H1 (cell line): ENCODE measurements at regions not wholly inside any gene's neighbourhood (a gene's known extent, or its start where the extent isn't known, plus 50 kb on each side); places are given as distances from the start of the nearest gene placed in this dataset.

Experiments
- ATF2 ChIP-seq: IDR thresholded peaks from 2 replicates; pipeline ENCODE4 v1.6.1; 2012; ENCODE audit warnings: low read length, inconsistent platforms
- CHD7 ChIP-seq: fragments of 300-600 bp; sonication (generic); IDR thresholded peaks from 2 replicates; pipeline ENCODE4 v1.7.1; 2012; ENCODE audit warnings: low read length, moderate library complexity, mild to moderate bottlenecking, inconsistent platforms; ENCODE audit not compliant: insufficient replicate concordance
- EP300 ChIP-seq, 2 experiments: IDR thresholded peaks; 1 replicate in 1 of 2; 2 replicates in 1 of 2; pipeline ENCODE4 v1.6.1; 2011 to 2012; ENCODE audit warnings: low read depth in 2 of 2, low read length in 2 of 2, mild to moderate bottlenecking in 2 of 2, borderline replicate concordance in 1 of 2, inconsistent platforms in 1 of 2, moderate library complexity in 1 of 2
- GABPA ChIP-seq: IDR thresholded peaks from 2 replicates; pipeline ENCODE4 v1.6.1; 2011; ENCODE audit warnings: mild to moderate bottlenecking, low read length, moderate library complexity, borderline replicate concordance; ENCODE audit not compliant: insufficient read depth
- HDAC2 ChIP-seq, 2 experiments: fragments of 300-600 bp in 1 of 2; sonication (generic) in 1 of 2; IDR thresholded peaks; 2 replicates each; pipeline ENCODE4 v1.6.1; 2011 to 2012; ENCODE audit warnings: low read depth in 2 of 2, low read length in 2 of 2, mild to moderate bottlenecking in 2 of 2, moderate library complexity in 2 of 2, borderline replicate concordance in 1 of 2, inconsistent platforms in 1 of 2
- HDAC6 ChIP-seq: IDR thresholded peaks from one replicate; pipeline ENCODE4 v1.7.1; 2012; ENCODE audit warnings: low read depth, mild to moderate bottlenecking, inconsistent platforms, low read length, moderate library complexity
- RFX5 ChIP-seq: IDR thresholded peaks from 2 replicates; pipeline ENCODE4 v1.6.1; 2011; ENCODE audit warnings: low read depth, low read length, improper control_type of control experiment, borderline replicate concordance

DNA sequence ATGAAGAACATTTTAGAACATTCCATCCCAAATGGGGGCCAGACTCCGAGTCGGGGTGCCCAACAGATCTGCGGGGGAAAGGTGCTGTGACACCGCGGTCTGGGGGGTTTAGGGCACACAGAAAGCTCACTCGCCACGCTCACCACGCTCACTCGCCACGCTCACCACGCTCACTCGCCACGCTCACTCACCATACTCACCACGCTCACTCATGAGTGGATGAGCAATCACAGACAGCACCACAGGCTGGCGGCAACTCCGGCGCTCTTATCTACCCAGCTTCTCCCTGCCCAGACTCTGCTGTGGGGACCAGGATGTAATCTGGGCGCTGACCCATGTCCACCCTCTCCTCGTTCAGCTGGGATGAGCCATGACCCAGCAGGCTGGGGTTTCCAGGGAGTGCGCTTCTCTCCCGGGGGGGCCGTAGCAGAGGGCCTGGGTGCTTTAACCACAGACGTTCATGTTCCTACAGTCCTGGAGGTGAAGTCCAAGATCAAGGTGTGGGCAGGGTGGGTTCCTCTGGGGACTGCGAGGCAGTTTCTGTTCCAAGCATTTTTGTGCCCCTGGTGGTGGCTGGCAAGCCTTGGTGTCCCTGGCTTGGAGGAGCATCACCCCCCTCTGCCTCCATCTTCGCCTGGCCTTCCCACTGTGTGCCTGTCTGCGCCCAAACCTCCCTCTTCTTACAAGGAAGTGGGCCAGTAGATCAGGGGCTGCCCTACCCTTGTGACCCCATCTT, 141.2 kb downstream of the CTTN start (continued):
- TF ChIP-seq CHD7 (no peak), EP300 (IDR thresholded peaks at IDR 0.05; ENCODE audit: borderline replicate concordance in 1 of 2, low read depth in 2 of 2, low read length in 2 of 2) (no peak), HDAC2 (IDR thresholded peaks at IDR 0.05; ENCODE audit: borderline replicate concordance in 1 of 2, low read depth in 2 of 2, low read length in 2 of 2) (no peak), ATF2 (no peak), RFX5 (no peak), HDAC6 (no peak), GABPA (no peak)
- TF ChIP-seq, all 59 proteins: peak for 0
